Right atrium auricular region (tissue), 2 donors: ENCODE measurements at regions not wholly inside any gene's neighbourhood (a gene's known extent, or its start where the extent isn't known, plus 50 kb on each side); places are given as distances from the start of the nearest gene placed in this dataset.

Experiments
- DNase-seq: peaks from one replicate; pipeline ENCODE4 v3.0.0-alpha.2; 2019; ENCODE audit warnings: low spot score
- H3K27ac ChIP-seq, 2 donors: fragments of 200-600 bp; sonication (generic); 1 replicate in 1 of 2; 2 replicates in 1 of 2; pipeline ENCODE4 v1.5.1; 2016 to 2019
- H3K27me3 ChIP-seq, 2 donors: fragments of 200-600 bp; sonication (generic); one replicate each; pipeline versions ENCODE4 v1.5.1 to v1.6.0; 2017 to 2019
- H3K36me3 ChIP-seq: fragments of 200-600 bp; sonication (generic); one replicate; pipeline ENCODE4 v1.5.1; 2016
- H3K4me1 ChIP-seq, 2 donors: fragments of 200-600 bp; sonication (generic); one replicate each; pipeline versions ENCODE4 v1.5.1 to v1.6.0; 2017 to 2019
- H3K4me3 ChIP-seq, 2 donors: fragments of 200-600 bp; sonication (generic); 1 replicate in 1 of 2; 2 replicates in 1 of 2; pipeline ENCODE4 v1.5.1; 2017 to 2019; ENCODE audit warnings: mild to moderate bottlenecking in 1 of 2, moderate library complexity in 1 of 2
- H3K9me3 ChIP-seq, 2 donors: fragments of 200-600 bp; sonication (generic); one replicate each; pipeline ENCODE4 v1.5.1; 2019
- CTCF ChIP-seq, 2 donors: fragments of 200-600 bp; sonication (generic); IDR thresholded peaks; one replicate each; pipeline ENCODE4 v1.5.1; 2019; ENCODE audit warnings: antibody characterized with exemption in 2 of 2

DNA sequence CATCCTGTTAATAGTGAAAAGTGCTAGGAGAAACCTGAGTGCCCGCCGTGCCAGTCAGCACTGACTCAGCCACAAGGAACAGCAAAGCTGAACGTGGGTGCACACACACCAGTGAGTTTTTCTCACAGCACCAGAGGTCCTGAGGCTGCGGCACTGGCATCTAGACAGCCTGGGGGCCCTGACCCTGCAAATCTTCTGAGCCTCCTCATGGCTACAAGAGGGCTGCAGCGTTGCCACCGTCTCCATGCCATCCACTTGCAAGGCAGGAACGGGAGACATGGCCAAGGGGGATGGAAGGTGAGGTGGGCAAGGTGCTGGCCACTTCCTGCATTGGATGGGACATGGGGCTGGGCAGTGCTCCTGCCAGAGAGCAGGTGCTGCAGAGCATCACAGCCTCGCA is 211.2 kb upstream of the SOX1 start:
- no peak for DNase-seq
- Histone ChIP-seq H3K4me3 (no peak overlapping the region), H3K9me3 (no peaks in the 10 kb centered on the region), H3K27me3 (no peaks in the 10 kb centered on the region), H3K27ac (no peak overlapping the region), H3K4me1 (no peaks in the 10 kb centered on the region), H3K36me3 (no peaks in the 10 kb centered on the region)
- TF ChIP-seq CTCF (IDR thresholded peaks at IDR 0.05), result no peak

DNA sequence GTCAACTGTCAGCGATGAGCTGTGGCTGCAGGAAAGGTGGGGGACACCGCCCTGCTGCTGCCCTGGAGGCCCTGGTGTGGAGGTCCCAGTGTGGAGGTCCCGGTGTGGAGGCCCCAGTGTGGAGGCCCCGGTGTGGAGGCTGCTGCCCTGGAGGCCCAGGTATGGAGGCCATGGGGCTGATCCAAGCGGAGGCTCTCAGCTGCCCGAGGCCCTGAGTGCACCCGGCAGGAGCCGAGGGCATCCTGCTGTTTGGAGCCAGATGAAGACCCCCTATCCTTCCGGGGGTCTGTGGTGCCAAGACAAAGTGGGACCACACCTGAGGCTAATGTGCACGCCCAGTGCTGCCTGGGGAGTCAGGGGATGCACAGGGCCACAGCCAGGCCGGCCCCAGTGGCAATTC is 210.4 kb upstream of the SOX1 start:
- Histone ChIP-seq H3K36me3 (no peaks in the 10 kb centered on the region), H3K4me3 (no peak overlapping the region), H3K27ac (no peak overlapping the region), H3K27me3 (no peaks in the 10 kb centered on the region), H3K4me1 (no peaks in the 10 kb centered on the region), H3K9me3 (no peaks in the 10 kb centered on the region)
- DNase-seq, result peak; percentile 36
- TF ChIP-seq CTCF (IDR thresholded peaks at IDR 0.05), result no peak

- no peaks in the 10 kb centered on the region for H3K36me3 ChIP-seq
- no peak overlapping the region for H3K27ac ChIP-seq
- no peak for TF ChIP-seq CTCF (IDR thresholded peaks at IDR 0.05)
- no peaks in the 10 kb centered on the region for H3K4me1 ChIP-seq
- no peak overlapping the region for H3K4me3 ChIP-seq
- H3K27me3 ChIP-seq, result no peaks in the 10 kb centered on the region
- no peaks in the 10 kb centered on the region for H3K9me3 ChIP-seq
- peak; percentile 21 for DNase-seq
Measured at GRCh38 chr13:111857336-111857735, 209.6 kb upstream of the SOX1 start.

GRCh38 chr13:111857846-111858560 is 208.9 kb upstream of the SOX1 start:
- TF ChIP-seq CTCF (IDR thresholded peaks at IDR 0.05), result no peak
- H3K27ac ChIP-seq, result no peak overlapping the region
- no peaks in the 10 kb centered on the region for H3K36me3 ChIP-seq
- DNase-seq, result peak; percentile 26
- no peak overlapping the region for H3K4me3 ChIP-seq
- H3K4me1 ChIP-seq, result no peaks in the 10 kb centered on the region
- H3K9me3 ChIP-seq, result no peaks in the 10 kb centered on the region
- H3K27me3 ChIP-seq, result no peaks in the 10 kb centered on the region

- Histone ChIP-seq H3K27ac (no peak overlapping the region), H3K4me1 (no peaks in the 10 kb centered on the region), H3K27me3 (no peaks in the 10 kb centered on the region), H3K9me3 (no peaks in the 10 kb centered on the region), H3K4me3 (no peak overlapping the region), H3K36me3 (no peaks in the 10 kb centered on the region)
- no peak for DNase-seq
- no peak for TF ChIP-seq CTCF (IDR thresholded peaks at IDR 0.05)
Measured at GRCh38 chr13:111858571-111858970, 208.4 kb upstream of the SOX1 start.
